ENCODE measurements at regions not wholly inside any gene's neighbourhood (a gene's known extent, or its start where the extent isn't known, plus 50 kb on each side); places are given as distances from the start of the nearest gene placed in this dataset.

DNA sequence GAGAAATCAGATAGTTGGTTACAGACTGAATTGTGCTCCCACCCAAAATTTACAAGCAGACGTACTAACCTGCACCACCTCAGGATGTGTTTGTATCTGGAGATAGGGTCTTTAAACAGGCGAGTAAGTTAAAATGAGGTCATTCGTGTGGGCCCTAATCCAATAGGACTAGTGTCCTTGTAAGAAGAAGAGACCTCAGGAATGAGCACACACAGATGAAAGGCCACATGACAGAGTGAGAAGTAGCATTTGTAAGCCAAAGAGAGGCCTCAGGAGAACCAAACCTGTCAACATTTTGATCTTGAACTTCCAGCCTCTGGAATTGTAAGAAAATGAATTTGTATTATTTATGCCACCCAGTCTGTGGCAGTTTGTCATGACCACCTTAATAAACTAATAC, 149.5 kb upstream of the VWC2 start:
- TF ChIP-seq, protein P1, sequence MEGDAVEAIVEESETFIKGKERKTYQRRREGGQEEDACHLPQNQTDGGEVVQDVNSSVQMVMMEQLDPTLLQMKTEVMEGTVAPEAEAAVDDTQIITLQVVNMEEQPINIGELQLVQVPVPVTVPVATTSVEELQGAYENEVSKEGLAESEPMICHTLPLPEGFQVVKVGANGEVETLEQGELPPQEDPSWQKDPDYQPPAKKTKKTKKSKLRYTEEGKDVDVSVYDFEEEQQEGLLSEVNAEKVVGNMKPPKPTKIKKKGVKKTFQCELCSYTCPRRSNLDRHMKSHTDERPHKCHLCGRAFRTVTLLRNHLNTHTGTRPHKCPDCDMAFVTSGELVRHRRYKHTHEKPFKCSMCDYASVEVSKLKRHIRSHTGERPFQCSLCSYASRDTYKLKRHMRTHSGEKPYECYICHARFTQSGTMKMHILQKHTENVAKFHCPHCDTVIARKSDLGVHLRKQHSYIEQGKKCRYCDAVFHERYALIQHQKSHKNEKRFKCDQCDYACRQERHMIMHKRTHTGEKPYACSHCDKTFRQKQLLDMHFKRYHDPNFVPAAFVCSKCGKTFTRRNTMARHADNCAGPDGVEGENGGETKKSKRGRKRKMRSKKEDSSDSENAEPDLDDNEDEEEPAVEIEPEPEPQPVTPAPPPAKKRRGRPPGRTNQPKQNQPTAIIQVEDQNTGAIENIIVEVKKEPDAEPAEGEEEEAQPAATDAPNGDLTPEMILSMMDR (IDR thresholded peaks at IDR 0.05): no peak
- no peak for TF ChIP-seq EZH2phosphoT487 (IDR thresholded peaks at IDR 0.05)
